GM12865 (cell line): ENCODE measurements at regions not wholly inside any gene's neighbourhood (a gene's known extent, or its start where the extent isn't known, plus 50 kb on each side); places are given as distances from the start of the nearest gene placed in this dataset.

Experiments
- DNase-seq: peaks from one replicate; pipeline ENCODE4 v3.0.0; 2010; ENCODE audit warnings: low read depth
- H3K4me3 ChIP-seq: 2 replicates; pipeline ENCODE4 v1.5.1; 2011; ENCODE audit warnings: mild to moderate bottlenecking, low read depth, low read length, control low read depth
- TF ChIP-seq, protein P1 (sequence below): IDR thresholded peaks from 2 replicates; pipeline ENCODE4 v1.5.1; 2011; ENCODE audit warnings: low read length, control low read depth, low read depth, inconsistent platforms; ENCODE audit not compliant: insufficient read depth; ENCODE audit errors: missing control alignments

DNA sequence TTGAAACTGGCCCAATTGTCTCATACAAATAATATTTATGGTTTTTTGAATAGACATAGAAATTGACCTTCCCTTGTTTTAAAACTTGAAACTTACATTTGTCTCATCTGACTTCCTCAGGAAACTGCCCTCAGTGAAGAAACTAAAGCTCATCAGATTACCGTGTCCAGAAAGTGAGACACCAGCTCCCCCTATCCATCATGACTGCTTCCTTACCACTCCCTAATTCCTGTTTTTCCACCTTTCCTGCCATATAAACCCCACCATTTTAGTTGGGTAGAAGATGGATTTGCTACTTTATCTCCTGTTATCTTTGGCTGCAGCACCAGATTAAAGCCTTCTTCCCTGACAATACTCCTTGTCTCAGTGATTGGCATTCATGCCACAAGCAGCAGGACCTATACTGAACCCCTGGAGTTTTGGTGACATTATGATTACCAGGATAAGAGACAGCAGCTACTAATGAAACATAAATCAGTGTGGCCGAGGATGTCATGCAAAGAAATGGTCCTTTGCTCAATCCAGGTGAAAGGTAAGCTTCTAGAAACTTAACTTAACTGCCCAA, 1627.6 kb upstream of the ZEB2 start:
- H3K4me3 ChIP-seq = no peak overlapping the region
- TF ChIP-seq, protein P1, sequence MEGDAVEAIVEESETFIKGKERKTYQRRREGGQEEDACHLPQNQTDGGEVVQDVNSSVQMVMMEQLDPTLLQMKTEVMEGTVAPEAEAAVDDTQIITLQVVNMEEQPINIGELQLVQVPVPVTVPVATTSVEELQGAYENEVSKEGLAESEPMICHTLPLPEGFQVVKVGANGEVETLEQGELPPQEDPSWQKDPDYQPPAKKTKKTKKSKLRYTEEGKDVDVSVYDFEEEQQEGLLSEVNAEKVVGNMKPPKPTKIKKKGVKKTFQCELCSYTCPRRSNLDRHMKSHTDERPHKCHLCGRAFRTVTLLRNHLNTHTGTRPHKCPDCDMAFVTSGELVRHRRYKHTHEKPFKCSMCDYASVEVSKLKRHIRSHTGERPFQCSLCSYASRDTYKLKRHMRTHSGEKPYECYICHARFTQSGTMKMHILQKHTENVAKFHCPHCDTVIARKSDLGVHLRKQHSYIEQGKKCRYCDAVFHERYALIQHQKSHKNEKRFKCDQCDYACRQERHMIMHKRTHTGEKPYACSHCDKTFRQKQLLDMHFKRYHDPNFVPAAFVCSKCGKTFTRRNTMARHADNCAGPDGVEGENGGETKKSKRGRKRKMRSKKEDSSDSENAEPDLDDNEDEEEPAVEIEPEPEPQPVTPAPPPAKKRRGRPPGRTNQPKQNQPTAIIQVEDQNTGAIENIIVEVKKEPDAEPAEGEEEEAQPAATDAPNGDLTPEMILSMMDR = no peak
- no peak for DNase-seq

DNA sequence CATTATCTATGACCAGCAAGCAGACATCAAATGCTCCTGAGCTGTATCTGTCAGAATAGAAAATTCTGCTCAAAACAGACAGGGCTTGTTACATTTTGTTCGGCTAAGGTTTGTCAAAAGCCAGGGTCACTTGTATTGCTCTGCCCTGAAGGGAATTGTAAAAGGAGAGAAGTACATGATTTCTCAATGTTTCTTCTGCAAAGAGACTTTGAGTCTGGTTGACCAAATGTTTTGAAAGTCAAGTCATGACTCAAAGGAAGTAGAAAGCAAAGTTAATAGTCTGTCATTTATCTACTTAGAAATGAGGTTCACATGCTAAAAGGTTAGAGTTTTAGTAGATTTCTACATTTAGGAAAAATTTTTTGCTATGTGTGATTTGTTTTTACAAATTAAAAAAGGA, 1624.1 kb upstream of the ZEB2 start:
- no peak for DNase-seq
- TF ChIP-seq, protein P1 = no peak
- no peak overlapping the region for H3K4me3 ChIP-seq

DNA sequence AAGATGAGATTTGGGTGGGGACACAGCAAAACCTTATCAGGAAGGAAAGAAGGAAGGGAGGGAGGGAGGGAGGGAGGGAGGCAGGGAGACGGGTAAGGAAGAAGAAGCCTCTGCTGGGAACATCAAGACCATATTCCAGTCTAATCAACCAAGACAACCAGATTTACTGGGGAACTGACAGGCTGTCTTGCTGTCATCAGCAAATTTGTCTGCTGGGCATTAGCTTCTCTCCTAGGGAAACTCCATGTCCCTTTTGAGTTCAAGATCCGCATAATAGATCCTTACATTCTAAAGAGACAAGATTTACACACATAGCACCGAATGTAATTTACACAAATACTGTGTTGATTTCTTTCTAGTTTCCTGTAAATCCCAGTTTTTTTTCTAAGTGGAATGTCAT, 1618.9 kb upstream of the ZEB2 start:
- no peak for DNase-seq
- no peak overlapping the region for H3K4me3 ChIP-seq

DNA sequence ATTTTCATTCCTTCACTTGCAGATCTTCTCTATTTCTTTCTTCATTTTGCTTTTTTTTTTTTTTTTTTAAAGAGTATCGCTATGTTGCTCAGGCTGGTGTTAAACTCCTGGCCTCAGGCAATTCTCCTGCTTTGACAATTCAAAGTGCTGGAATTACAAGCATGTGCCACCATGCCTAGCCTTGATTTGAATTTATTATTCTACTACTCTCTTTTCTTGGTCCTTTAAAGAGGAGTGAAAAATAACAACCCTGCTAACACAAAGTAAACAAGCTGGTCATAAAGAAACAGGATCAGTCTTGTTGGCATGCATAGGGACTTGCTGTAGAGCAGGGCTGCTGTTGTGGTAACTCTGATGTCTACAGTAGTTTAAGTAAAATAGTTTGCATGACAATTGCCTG, 1615.3 kb upstream of the ZEB2 start:
- DNase-seq = no peak
- TF ChIP-seq, protein P1 = no peak
- no peak overlapping the region for H3K4me3 ChIP-seq

More for the DNA sequence above, 1618.9 kb upstream of the ZEB2 start:
- TF ChIP-seq, protein P1 = no peak

DNA sequence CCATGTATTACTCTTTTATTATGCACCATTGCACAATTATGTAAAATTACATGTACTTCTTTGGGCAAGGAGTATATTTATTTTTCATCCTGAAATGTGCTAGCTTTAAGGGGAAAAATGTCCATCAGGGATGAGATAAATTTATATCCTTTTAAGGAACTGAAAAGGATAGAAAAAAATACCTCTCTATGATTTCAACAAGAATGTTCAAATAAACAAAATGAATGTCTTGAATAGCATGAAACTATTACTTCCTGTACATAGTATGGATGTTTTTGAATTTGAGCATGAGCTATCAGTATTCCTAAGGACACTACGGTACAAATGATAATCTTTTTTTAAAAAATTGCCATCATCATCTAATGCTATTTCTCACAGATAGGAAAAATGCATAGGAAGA, 1611.9 kb upstream of the ZEB2 start:
- no peak for DNase-seq
- TF ChIP-seq, protein P1 = no peak
- no peak overlapping the region for H3K4me3 ChIP-seq

DNA sequence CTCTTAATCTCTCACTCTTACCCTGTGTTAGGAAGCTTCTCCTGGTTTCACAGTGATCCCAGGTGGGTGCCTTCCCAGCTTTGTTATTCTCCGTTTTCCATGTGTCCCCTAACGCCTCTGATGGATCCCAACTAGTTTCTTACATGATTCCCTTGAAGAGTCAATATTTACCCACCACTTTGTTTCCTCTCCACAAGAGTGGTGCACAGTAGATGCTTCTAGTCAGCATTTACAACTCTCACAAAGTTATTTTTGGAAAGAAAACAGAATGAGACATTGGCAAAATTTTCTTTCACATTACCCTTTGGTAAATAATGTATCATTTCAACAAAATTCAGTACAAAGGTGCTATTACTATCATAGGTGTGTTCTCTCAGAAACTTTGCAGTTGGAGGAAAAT, 1611.1 kb upstream of the ZEB2 start:
- TF ChIP-seq, protein P1 = no peak
- DNase-seq = no peak

DNA sequence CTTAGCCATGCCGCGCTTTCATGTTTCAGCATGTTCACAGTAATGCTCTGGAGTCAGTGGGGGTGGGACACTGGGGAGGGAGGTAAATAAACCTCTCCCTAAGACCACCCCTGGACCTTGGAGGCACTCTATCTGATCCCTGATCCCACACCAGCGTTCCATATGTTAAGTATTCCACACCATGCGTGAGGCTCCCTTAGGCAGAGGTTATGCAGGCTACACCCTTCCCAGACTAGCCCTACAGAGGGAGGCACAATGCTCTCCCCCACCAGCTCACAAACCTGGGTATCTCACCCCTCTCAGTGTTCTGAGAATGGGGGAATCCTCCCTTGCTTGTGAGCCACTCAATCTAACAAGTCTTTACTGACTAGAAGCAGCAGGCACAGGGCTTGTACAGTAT, 1610.4 kb upstream of the ZEB2 start:
- no peak overlapping the region for H3K4me3 ChIP-seq
- no peak for DNase-seq
- TF ChIP-seq, protein P1 = no peak

More for the DNA sequence above, 1611.1 kb upstream of the ZEB2 start:
- no peak overlapping the region for H3K4me3 ChIP-seq
